GM23338 (cell line): ENCODE measurements at regions not wholly inside any gene's neighbourhood (a gene's known extent, or its start where the extent isn't known, plus 50 kb on each side); places are given as distances from the start of the nearest gene placed in this dataset.

Source experiments
- EZH2 ChIP-seq: fragments of 200-600 bp; sonication (generic); IDR thresholded peaks from one replicate; pipeline ENCODE4 v1.8.0; 2017; ENCODE audit warnings: antibody characterized with exemption, mild to moderate bottlenecking, low read depth; ENCODE audit not compliant: unreplicated experiment
- EZH2phosphoT487 ChIP-seq: fragments of 200-600 bp; sonication (generic); IDR thresholded peaks from one replicate; pipeline ENCODE4 v1.8.1; 2018; ENCODE audit warnings: antibody characterized with exemption; ENCODE audit not compliant: unreplicated experiment
- NANOG ChIP-seq: IDR thresholded peaks from 2 replicates; pipeline ENCODE4 v1.6.1; 2016; ENCODE audit warnings: antibody characterized with exemption, borderline replicate concordance
- POLR2AphosphoS5 ChIP-seq: IDR thresholded peaks from 2 replicates; pipeline ENCODE4 v1.6.1; 2016; ENCODE audit warnings: antibody characterized with exemption, low read depth
- TF ChIP-seq, protein P1 (sequence below), 2 experiments: fragments of 200-600 bp in 1 of 2; sonication (generic) in 1 of 2; conservative IDR thresholded peaks; 2 replicates each; pipeline versions ENCODE4 v1.5.1 to v1.6.1; 2016 to 2017; ENCODE audit warnings: antibody characterized with exemption in 2 of 2, low read depth in 2 of 2, mild to moderate bottlenecking in 2 of 2, moderate library complexity in 1 of 2

DNA sequence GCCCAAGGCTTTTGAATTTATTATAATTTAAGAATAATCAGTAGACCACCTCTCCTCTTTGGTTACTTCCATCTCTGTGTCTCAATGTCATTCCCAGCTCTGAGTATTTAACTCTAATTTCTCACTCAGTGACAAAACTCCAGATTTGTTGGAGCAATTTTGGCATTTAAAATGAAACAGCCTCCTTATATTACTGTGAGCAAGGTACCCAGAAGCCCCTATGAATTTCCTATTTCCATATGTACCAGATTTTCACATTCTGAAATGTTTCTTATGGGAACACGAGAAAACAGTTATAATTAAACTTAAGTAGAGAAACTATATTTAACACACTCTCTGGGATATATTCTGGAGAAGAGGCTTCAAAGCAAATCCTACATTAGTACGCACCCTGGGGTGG, 285.4 kb upstream of the CDH8 start:
- TF ChIP-seq, protein P1, sequence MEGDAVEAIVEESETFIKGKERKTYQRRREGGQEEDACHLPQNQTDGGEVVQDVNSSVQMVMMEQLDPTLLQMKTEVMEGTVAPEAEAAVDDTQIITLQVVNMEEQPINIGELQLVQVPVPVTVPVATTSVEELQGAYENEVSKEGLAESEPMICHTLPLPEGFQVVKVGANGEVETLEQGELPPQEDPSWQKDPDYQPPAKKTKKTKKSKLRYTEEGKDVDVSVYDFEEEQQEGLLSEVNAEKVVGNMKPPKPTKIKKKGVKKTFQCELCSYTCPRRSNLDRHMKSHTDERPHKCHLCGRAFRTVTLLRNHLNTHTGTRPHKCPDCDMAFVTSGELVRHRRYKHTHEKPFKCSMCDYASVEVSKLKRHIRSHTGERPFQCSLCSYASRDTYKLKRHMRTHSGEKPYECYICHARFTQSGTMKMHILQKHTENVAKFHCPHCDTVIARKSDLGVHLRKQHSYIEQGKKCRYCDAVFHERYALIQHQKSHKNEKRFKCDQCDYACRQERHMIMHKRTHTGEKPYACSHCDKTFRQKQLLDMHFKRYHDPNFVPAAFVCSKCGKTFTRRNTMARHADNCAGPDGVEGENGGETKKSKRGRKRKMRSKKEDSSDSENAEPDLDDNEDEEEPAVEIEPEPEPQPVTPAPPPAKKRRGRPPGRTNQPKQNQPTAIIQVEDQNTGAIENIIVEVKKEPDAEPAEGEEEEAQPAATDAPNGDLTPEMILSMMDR (conservative IDR thresholded peaks at IDR 0.05; ENCODE audit: low read depth in 2 of 2): no peak
- TF ChIP-seq EZH2 (no peak), EZH2phosphoT487 (no peak), NANOG (no peak), POLR2AphosphoS5 (no peak)
